Stimulated activated CD4-positive, alpha-beta T cell treated with anti-CD3 and anti-CD28 coated beads, TNF-alpha, amount 100 ng/mL, for 24 hours (primary cell): ENCODE measurements at regions not wholly inside any gene's neighbourhood (a gene's known extent, or its start where the extent isn't known, plus 50 kb on each side); places are given as distances from the start of the nearest gene placed in this dataset.
"Not testable (repeated sequence)": the region's sequence is repeated elsewhere in the genome, so short reads cannot be mapped to it uniquely, and the experiment has no call there.

Experiments
- DNase-seq, 3 experiments: peaks; one replicate each; pipeline ENCODE4 v3.0.0-alpha.2; 2020; ENCODE audit warnings: low read depth in 3 of 3

DNA sequence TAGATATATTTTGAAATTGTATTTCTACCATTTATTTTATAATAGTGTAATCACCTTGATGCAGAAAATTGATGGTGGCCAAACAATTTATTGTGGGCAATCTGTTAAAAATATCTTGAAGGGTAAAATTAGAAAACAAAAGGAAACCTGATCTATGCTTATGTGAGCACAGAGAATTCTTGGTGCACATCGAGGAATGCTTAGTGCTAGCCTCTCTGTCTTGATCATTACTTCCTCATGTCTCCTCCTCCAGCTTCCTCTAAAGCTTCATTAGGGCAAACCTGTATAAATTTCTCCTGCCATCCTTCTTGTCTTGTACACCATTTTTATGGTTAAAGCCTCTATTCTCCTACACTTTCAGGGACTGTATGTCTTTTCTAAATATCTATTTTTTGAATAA lies 725.8 kb downstream of the RAPGEF2 start:
- DNase-seq = no peak

DNA sequence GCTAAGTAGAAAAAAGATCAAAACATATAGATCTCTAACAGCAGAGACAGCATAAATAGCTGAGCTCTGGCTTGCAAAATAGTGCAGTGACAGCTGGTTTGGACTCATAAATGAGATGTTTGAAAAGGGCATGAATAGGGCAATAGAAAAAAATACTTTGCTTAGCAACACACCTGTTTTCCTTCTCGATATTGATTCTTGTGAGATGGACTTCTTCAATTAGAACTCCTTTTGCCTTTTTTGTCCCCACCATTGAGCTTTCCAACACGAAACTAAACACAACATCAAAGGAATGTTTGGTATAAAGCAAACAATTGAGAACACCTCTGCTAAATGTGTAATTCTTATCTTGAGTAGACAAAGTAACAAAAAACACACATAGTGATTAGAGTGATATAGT lies 726.3 kb downstream of the RAPGEF2 start:
- no peak for DNase-seq

DNA sequence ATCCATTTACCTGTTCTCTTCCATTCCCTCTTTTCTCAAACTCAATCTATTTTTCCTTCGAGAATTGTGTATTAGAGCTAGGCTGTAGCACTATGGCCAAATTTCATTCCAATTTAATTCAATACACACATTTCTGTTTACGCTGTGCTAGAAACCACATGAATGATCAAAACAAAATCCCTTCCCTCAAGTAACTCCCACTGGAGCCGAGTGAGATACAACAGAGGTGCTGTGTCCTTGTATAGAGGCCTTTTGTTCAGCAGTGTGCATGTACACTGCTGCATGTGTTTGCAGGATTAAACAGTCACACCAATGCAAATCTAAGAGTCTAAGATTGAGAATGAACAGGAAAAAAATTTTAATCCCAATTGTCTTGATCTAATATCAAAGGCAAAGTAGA lies 734.2 kb downstream of the RAPGEF2 start:
- DNase-seq = no peak

DNA sequence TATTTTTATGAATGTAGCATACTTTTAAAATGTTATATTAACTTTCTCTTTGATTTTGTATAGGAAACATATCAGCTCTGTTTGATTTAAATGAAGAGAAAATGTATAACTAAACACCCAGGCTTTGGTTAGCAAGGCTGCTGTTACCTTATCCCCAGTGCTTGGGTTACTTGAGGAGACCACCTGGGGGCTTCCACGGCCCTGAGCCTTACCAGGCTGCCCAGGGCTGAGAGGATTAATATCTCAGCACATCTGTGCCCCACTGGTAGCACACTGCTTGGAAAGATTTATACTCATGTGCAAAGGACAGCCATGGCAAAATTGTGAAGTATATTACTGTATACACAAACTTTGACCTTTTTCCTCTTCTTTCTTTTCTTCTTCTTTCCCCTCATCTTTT lies 752.9 kb downstream of the RAPGEF2 start:
- no peak for DNase-seq

DNA sequence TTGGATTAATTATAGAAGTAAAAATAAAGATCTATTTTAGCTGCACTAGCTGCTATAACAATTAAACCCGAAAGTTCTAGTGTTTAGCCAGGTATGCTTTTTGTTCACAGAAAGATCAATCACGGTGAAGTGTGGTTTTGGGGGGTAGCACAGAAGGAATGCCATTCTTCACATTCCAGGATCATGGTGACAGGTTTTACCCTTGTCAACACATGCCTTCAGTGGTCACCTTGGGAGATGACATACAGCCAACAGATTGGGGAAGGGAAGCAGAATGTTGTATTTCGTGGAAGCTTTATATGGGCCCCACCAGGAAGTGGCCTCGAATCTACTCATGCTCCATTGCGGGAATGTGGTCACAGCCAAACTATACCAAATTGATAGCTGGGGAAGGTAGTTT lies 753.6 kb downstream of the RAPGEF2 start:
- DNase-seq = no peak

DNA sequence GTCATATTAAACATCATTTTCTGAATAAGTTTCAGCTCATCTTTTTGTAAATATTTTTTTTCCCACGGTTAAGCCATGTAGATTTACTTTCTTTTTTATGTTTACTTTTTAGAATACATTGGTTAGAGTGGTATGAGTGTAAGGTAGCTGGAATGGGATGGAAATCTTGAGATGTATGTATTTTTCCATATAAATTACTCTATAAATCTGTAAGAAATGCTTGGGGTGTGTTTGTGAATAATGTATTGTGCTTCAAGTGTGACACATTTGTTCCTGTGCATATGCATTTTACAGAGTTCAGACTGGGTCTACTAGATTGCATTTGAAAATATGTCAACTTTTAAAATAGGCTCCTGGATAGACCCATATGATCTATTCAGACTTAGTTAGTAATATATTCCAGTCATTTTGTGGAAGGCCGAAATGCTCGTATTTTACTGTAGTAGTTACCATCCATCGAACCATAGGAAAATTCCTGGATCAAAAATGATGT lies 756.8 kb downstream of the RAPGEF2 start:
- no peak for DNase-seq

DNA sequence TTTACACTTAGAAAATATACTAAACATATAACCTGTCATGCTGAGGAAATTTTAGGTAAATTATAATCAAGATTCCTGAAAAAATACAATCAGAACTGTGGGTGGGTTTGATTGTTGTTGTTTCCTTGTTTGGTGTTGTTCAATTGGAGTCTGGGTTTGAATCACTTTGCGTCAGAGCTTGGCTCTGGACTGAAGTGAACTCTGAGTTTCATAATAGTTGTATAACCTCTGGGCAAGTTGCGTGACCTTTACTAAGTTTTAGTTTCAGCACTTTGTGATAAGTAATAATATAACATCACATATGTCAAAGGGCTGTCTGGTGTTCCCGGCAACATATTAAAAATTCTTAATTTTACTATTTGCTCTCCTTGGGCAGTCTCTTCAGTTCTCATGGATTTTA lies 758.1 kb downstream of the RAPGEF2 start:
- no peak for DNase-seq

DNA sequence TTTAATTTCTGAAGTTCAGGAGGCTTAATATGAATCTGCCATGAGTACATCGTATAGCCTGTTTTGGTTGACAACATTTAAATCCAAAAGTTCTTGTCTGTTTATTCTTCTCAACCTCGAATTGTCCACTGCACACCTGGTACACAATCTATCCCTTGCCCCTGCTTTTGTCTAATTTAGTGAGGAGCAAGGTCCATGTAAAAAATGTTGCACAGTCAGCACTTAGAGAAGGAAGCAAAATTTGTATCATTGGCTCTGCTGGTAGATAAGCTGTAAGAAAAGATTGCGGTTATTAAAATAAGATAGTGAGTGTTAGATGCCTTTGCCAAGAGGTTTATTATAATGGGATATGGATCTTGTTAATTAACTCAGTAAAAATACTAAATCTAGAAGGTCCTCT lies 761.5 kb downstream of the RAPGEF2 start:
- DNase-seq = no peak

DNA sequence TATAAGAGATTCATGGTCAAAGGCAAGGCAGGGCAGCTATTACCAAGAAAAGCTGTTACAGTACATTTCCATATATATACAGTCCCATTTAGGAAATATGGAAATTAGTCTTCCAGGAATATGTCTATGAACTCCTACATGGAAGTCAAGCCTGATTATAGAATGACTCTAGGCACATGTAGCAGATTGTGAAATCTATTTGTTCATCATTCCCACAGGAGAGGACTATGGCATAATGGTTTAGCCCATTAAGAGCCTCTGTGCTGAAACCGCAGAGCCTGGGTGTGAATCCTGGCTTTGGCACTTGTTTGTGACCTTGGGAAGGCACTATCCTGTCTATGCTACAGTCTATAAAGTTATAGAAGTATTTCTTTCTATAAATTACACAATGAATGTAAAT lies 764.8 kb downstream of the RAPGEF2 start:
- DNase-seq = no peak

DNA sequence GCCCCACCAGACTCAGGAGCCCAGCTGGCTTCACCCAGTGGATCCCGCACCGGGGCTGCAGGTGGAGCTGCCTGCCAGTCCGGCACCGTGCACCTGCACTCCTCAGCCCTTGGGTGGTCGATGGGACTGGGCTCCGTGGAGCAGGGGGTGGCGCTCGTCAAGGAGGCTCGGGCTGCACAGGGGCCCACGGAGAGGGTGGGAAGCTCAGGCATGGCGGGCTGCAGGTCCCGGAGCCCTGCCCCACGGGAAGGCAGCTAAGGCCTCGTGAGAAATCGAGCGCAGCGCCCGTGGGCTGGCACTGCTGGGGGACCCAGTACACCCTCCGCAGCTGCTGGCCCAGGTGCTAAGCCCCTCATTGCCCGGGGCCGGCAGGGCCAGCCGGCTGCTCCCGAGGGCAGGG lies 766.1 kb downstream of the RAPGEF2 start:
- not testable (repeated sequence) for DNase-seq

DNA sequence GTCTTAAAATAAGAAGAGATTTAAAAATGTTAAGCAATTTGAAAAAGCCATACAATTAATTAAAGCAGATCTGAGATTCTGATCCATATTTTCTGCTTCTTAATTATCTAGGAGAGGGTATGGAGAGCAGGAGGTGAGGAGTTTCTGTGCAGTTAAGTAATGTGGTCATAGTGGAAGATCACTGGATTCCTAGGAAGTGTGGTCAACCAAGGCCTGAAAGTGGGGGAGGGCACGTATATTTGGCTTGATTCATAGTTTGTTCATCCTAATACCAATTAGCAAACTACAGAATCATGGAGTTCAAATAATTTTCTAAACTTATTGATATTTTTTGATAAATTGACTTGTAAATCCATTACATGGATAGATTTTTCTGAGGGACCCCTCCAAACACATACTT lies 768.3 kb downstream of the RAPGEF2 start:
- DNase-seq = no peak

DNA sequence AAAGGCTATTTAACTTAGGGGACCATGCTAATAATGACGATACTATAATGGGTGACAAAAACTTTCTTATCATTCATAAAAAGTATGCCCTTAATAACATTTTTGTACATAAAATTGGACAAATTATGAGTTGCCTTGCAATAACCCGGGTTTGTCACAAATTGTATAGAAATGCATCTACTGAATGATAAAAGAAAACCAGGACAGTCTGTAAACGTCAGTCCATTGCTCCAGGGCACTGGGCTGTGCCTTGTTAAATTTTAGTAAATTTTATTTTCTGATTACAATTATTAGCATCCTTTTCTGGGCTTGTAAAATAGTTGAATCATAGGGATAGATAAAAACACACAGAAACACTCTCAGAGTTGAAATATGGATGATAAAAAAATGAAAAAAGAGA lies 778.3 kb downstream of the RAPGEF2 start:
- no peak for DNase-seq

DNA sequence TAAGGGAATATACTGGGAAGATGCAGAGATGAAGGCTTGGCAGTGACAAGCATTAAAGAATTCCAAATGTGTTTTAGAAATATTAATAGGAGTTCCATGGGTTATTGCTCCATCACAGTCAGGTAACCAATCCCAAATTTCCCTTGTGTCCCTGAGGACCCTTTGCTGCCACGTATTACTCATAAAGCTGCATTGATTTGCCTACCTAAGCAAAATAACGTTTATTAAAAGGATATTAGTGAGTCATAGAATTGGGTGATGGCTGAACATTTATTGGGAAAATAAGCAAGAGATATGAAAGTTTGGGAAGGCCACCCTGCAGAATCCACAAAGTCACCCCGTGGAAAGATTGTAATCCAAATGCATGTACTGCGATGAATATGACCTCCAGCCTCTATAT lies 782.1 kb downstream of the RAPGEF2 start:
- DNase-seq = no peak

DNA sequence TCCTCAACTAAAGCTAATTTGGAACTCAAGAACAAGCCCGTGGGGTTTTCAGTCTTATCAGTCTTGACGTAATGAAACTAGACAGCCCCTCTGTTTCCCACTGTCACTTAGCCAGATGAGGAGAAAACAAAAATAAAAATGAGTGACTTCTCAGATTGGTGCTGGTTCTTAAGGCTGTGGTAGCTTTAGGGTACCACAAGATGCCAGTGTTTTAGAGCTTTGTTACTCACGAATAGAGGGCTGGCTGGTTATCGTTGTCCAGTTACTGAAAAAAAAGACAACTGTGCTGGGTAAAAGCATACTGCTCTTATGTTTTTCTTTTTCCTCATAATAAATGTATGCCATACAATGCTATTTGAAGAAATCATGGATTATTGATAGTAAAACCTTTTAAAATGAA lies 796.7 kb downstream of the RAPGEF2 start:
- no peak for DNase-seq

DNA sequence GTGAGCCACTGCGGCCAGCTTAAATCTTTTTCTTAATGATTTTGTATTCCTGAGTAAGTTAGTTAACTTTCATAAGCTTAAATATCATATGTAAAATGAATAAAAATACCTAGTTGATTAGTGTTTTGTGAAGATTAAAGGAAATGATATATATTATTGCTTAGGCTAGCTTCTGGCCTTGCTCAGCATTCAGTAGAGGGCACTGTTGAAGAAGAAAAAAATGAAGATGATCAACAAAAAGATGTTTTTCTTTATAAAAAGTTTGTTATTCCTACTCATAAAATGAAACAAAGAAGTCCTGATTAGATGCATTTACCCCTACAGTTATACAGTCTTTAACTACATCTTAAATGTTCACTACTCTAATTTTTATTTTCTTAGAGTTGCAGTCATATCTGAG lies 797.7 kb downstream of the RAPGEF2 start:
- DNase-seq = no peak

DNA sequence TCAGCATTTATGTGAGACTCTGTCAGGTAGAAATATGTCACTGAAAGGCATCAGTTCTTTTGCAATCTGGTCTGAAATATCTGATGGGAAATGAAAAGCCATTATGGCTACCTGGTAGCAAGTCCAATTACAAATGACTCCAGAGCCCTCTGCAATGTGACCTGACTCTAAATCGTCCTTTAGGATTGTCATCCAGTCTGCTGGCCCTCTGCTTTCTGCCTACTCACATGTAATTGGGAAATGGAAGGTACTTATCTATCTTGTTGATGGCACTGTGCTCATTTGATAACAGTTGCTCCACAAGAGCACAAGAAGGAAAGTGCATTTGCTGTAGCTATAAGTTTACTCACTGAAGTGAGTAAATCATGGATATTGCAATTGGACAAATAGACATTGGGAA lies 799.8 kb downstream of the RAPGEF2 start:
- no peak for DNase-seq

DNA sequence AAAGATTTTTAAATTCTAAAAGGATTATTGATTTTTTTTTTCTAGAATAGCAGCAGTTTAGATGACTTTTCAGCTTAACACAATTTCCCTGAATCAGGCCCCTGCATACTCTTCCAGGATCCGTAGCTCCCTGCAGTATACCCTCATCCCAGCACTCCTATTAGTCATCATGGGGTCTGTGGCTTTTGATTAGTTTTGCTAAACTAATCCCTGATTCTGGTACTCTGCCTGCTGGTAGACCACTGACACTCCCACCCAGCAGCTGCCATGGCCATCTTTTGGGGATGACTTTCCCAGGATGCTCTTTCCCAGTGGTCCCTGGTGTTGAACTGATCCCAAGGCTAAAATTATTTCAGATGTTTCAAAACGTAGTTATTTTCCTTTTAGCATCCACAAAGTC lies 802.0 kb downstream of the RAPGEF2 start:
- no peak for DNase-seq

DNA sequence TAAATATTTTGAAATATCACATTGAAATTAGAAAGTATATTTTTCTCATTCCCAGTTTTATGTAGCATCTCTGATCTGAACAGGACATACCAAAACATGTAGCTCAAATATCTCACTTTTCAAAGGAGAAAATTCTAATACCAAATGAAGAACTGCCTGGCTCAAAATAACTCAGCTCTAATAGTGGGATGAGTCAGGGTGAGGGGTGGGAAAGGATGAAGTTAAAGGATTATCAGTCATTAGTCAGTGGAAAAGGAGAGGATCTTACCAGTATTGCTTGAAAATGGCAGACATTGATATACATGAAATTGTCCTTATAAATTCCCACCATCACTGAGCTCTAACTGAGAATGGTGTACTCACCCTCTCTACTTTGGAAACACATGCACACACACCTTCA lies 803.2 kb downstream of the RAPGEF2 start:
- no peak for DNase-seq

DNA sequence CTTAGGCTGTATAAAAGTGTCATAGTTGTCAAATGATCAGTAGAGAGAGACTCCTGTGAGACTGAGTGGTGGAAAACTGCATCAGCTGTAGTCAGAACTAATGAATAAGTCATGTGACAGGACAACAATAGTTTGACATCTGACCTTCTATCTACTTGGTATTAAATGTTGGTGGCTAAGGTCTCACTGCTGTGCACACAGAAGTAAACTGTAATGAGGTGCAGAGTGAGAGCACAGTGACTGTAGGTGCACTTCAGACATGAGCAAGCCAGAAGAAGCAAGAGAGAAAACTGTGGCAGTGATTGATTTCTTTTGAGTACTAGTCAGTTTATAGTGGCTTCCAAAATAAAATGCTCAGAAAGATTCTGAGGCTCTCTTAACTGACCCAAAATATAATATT lies 803.6 kb downstream of the RAPGEF2 start:
- DNase-seq = no peak

DNA sequence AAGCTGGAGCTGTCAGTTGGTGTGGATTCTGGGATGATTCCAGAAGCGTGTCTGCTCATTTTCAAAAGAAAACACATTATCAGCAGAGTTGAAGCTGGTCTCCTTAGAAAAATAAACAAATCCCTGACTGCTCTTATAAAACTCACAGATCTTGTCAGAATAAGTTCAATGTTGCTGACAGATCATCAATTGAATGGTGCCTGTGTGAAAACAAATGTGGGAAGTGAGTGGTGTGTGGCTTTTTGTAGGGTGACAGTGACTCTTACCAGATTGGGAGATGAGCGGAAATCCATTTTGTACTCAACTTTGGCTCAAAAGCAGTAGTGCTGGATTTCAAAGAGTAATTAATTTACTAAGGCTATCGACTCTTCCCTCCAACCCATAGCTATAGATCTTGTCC lies 807.8 kb downstream of the RAPGEF2 start:
- DNase-seq = no peak

DNA sequence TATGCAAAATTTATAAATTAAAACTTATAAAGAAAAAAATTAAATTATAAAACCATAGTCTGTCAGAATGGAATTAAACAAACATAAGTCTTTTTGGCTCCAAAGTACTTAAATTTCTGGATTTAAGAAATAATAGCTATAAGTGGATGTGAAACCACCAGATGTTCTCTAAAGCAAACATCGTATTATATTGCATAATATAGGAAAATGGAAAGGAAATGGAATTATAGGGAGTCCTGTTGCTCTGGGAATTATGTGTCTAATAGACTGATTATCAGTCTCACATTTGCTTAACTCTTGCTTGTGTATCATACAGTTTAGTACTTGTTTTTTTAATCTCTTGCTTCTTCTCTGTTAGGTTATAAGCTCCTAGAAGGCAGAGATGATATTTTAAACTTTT lies 819.2 kb downstream of the RAPGEF2 start:
- no peak for DNase-seq

DNA sequence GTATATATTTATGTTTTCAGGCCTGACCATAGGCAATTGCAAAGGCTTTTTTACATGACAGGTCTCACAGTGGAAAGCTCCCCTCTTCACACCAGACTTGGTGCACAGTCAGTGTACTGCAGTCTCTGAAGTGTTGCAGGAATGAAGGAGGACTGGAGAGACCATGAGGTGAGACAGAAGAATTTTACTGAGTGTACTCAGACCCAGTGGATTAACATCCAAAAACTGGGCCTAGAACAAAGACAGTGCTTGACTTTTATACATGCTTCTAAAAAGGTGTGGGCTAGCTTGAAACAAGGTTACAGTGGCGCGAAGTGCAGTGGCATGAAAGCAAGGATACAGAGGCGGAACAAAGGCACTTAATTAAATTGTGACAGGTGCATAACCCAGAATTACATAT lies 822.9 kb downstream of the RAPGEF2 start:
- no peak for DNase-seq

DNA sequence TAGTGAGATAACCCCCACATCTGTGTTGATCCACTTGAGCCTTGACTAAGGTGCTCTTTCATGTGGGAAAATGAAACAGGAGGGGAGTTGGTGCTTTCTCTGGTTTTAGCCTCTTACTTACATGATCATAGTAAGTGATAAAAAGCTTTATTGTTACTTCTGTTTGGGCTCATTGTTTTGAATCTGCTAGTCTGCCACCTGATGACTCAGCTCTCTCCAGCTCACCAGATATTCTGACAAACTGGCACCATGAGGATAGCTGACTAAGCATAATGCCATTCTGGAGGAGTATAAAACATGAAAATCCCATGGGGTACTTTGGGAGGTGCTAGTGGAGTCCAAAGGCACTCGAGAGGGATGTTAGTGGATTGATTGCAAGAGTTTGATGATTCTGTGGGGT lies 824.0 kb downstream of the RAPGEF2 start:
- no peak for DNase-seq

DNA sequence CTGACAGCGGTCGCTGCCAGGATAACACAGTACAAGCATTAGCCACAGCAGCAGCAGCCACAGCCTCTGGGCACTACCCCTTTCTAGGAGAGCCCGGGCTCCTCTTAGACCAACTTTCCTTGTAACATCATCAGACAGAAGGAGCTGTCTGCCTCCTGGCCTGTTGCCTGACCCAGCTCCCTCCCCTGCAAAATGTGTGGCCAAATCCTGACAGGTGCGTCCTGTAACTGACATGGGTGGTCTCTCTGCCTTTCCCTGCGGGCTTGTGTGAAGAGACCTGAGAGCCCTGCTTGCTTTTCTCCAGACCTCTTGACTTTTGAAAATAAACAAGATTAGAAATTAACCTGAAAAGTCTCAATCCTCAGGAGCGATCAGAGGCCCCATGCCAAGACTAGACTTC lies 824.9 kb downstream of the RAPGEF2 start:
- DNase-seq = no peak

DNA sequence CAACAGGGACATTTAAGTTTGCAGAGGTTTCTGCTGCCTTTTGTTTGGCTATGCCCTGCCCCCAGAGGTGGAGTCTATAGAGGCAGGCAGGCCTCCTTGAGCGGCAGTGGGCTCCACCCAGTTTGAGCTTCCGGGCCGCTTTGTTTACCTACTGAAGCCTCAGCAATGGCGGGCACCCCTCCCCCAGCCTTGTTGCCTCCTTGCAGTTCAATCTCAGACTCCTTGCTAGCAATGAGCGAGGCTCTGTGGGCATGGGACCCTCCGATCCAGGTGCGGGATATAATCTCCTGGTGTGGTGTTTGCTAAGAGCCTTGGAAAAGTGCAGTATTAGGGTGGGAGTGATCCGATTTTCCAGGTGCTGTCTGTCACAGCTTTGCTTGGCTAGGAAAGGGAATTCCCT lies 831.7 kb downstream of the RAPGEF2 start:
- not testable (repeated sequence) for DNase-seq
